IMR-90 (cell line): ENCODE measurements at regions not wholly inside any gene's neighbourhood (a gene's known extent, or its start where the extent isn't known, plus 50 kb on each side); places are given as distances from the start of the nearest gene placed in this dataset.

Source experiments
- ATAC-seq: fragments of 200-7000 bp; cut with Tn5 transposase; 2 replicates; pipeline ENCODE4 v1.9.1; 2020; ENCODE audit warnings: low read depth, mild to moderate bottlenecking, moderate library complexity
- BruUV-seq: library from RNA; stranded (reverse); fragments of 400-500 nt; replicated peaks from 2 replicates; lab custom pipeline; 2021; lab: Mats Ljungman, UMichigan
- CTCF ChIA-PET: fragments of 300-600 bp; formaldehyde crosslinking; extraction: SDS; loops from one replicate; lab custom pipeline; 2021; ENCODE audit warnings: antibody characterized with exemption; lab: Yijun Ruan, JAX
- POLR2A ChIA-PET: fragments of 300-600 bp; sonication (Branson Sonifier 250); formaldehyde crosslinking; loops from one replicate; lab custom pipeline; 2022; ENCODE audit warnings: antibody characterized with exemption; ENCODE audit not compliant: unreplicated experiment; lab: Charles Lee
- DNase-seq: peaks from one replicate; pipeline ENCODE4 v3.0.0; 2013
- H2AFZ ChIP-seq: replicated peaks from 2 replicates; pipeline ENCODE3; 2013; ENCODE audit warnings: low read length, mild to moderate bottlenecking; ENCODE audit not compliant: poor library complexity
- H2AK5ac ChIP-seq: 2 replicates; pipeline ENCODE4 v1.6.1; 2013; ENCODE audit warnings: low read depth, low read length, inconsistent platforms
- H2AK9ac ChIP-seq: replicated peaks from 2 replicates; pipeline ENCODE3; 2013; ENCODE audit warnings: mild to moderate bottlenecking, low read depth, low read length, moderate library complexity; ENCODE audit not compliant: poor library complexity
- H2BK120ac ChIP-seq: 2 replicates; pipeline ENCODE4 v1.6.1; 2013; ENCODE audit warnings: low read depth, low read length, inconsistent platforms
- H2BK15ac ChIP-seq: 3 replicates; pipeline ENCODE4 v1.6.1; 2013; ENCODE audit warnings: low read depth, low read length, inconsistent platforms
- H2BK20ac ChIP-seq: 2 replicates; pipeline ENCODE4 v1.6.1; 2013; ENCODE audit warnings: low read depth, mild to moderate bottlenecking, inconsistent platforms, low read length, moderate library complexity
- H2BK5ac ChIP-seq: 2 replicates; pipeline ENCODE4 v1.6.1; 2013; ENCODE audit warnings: mild to moderate bottlenecking, low read depth, low read length, inconsistent platforms; ENCODE audit not compliant: poor library complexity, severe bottlenecking
- H3K14ac ChIP-seq: replicated peaks from 2 replicates; pipeline ENCODE4 v1.6.1; 2013; ENCODE audit warnings: low read depth, low read length, inconsistent platforms
- H3K18ac ChIP-seq: 2 replicates; pipeline ENCODE4 v1.6.1; 2013; ENCODE audit warnings: low read depth, low read length, control low read depth
- H3K23ac ChIP-seq: 2 replicates; pipeline ENCODE4 v1.6.1; 2013; ENCODE audit warnings: low read depth, low read length, inconsistent platforms
- H3K27ac ChIP-seq: 2 replicates; pipeline ENCODE4 v1.5.1; 2013; ENCODE audit warnings: mild to moderate bottlenecking, control low read depth, low read length; ENCODE audit not compliant: insufficient read depth
- H3K27me3 ChIP-seq: 2 replicates; pipeline ENCODE4 v1.6.1; 2013; ENCODE audit warnings: low read length; ENCODE audit not compliant: control insufficient read depth, insufficient read depth
- H3K36me3 ChIP-seq: 2 replicates; pipeline ENCODE4 v1.6.1; 2013; ENCODE audit warnings: low read length, mixed read lengths; ENCODE audit not compliant: control insufficient read depth, insufficient read depth
- H3K4ac ChIP-seq: 2 replicates; pipeline ENCODE4 v1.6.1; 2013; ENCODE audit warnings: low read depth, low read length, inconsistent platforms
- H3K4me1 ChIP-seq: 2 replicates; pipeline ENCODE4 v1.6.1; 2013; ENCODE audit warnings: low read length, mixed read lengths; ENCODE audit not compliant: control insufficient read depth, insufficient read depth
- H3K4me2 ChIP-seq: 2 replicates; pipeline ENCODE4 v1.6.1; 2013; ENCODE audit warnings: low read depth, mild to moderate bottlenecking, control low read depth, low read length, moderate library complexity
- H3K4me3 ChIP-seq: 2 replicates; pipeline ENCODE4 v1.5.1; 2013; ENCODE audit warnings: low read depth, mild to moderate bottlenecking, control low read depth, low read length, moderate library complexity; ENCODE audit not compliant: insufficient read depth
- H3K56ac ChIP-seq: 2 replicates; pipeline ENCODE4 v1.6.1; 2013; ENCODE audit warnings: low read length, inconsistent platforms; ENCODE audit not compliant: insufficient read depth; ENCODE audit errors: extremely low read depth
- H3K79me1 ChIP-seq, 2 experiments: 2 replicates each; pipeline ENCODE4 v1.6.1; 2013; ENCODE audit warnings: low read length in 2 of 2, inconsistent platforms in 1 of 2, low read depth in 1 of 2
- H3K9ac ChIP-seq: 2 replicates; pipeline ENCODE4 v1.6.1; 2013; ENCODE audit warnings: low read depth, low read length, control low read depth
- H3K9me1 ChIP-seq: 2 replicates; pipeline ENCODE4 v1.6.1; 2013; ENCODE audit warnings: low read length, inconsistent platforms; ENCODE audit not compliant: insufficient read depth
- H3K9me3 ChIP-seq: 2 replicates; pipeline ENCODE4 v1.6.1; 2013; ENCODE audit warnings: low read length; ENCODE audit not compliant: control insufficient read depth, insufficient read depth
- H4K20me1 ChIP-seq: 2 replicates; pipeline ENCODE4 v1.6.1; 2013; ENCODE audit warnings: low read length, inconsistent platforms; ENCODE audit not compliant: insufficient read depth
- H4K5ac ChIP-seq: 2 replicates; pipeline ENCODE4 v1.6.1; 2013; ENCODE audit warnings: mild to moderate bottlenecking, low read depth, low read length, control low read depth
- H4K8ac ChIP-seq, 2 experiments: 2 replicates each; pipeline ENCODE4 v1.6.1; 2013; ENCODE audit warnings: low read depth in 2 of 2, low read length in 2 of 2, control low read depth in 1 of 2, inconsistent platforms in 1 of 2
- H4K91ac ChIP-seq: 2 replicates; pipeline ENCODE4 v1.6.1; 2013; ENCODE audit warnings: low read depth, low read length, inconsistent platforms; ENCODE audit not compliant: insufficient read depth
- BHLHE40 ChIP-seq: fragments of 150-350 bp; IDR thresholded peaks from 2 replicates; pipeline ENCODE4 v1.6.1; 2016; ENCODE audit warnings: mild to moderate bottlenecking, low read depth, low read length
- CEBPB ChIP-seq: IDR thresholded peaks from 2 replicates; pipeline ENCODE4 v1.6.1; 2012; ENCODE audit warnings: low read depth, low read length, improper control_type of control experiment
- FOS ChIP-seq: fragments of 150-350 bp; IDR thresholded peaks from 2 replicates; pipeline ENCODE4 v1.6.1; 2016; ENCODE audit warnings: low read depth, low read length
- MAZ ChIP-seq: IDR thresholded peaks from 2 replicates; pipeline ENCODE4 v1.6.1; 2012; ENCODE audit warnings: low read depth, mild to moderate bottlenecking, low read length, improper control_type of control experiment, moderate library complexity, borderline replicate concordance
- MXI1 ChIP-seq: IDR thresholded peaks from 2 replicates; pipeline ENCODE4 v1.6.1; 2012; ENCODE audit warnings: low read depth, mild to moderate bottlenecking, low read length, moderate library complexity, borderline replicate concordance
- NFE2L2 ChIP-seq: fragments of 150-350 bp; IDR thresholded peaks from 2 replicates; pipeline ENCODE4 v1.6.1; 2016; ENCODE audit warnings: low read depth, mild to moderate bottlenecking, low read length
- POLR2A ChIP-seq: IDR thresholded peaks from 2 replicates; pipeline ENCODE4 v1.6.1; 2012; ENCODE audit warnings: mild to moderate bottlenecking, low read depth, low read length
- RAD21 ChIP-seq: IDR thresholded peaks from 2 replicates; pipeline ENCODE4 v1.6.1; 2012; ENCODE audit warnings: low read length, improper control_type of control experiment
- SMC3 ChIP-seq: fragments of 150-350 bp; IDR thresholded peaks from 2 replicates; pipeline ENCODE4 v1.6.1; 2016; ENCODE audit warnings: low read depth, mild to moderate bottlenecking, antibody characterized with exemption, low read length, moderate library complexity
- WGBS, 2 experiments: methylation state at CpG; one replicate each; pipeline versions ENCODE4 v1.1.5 to v1.1.7; 2013; ENCODE audit warnings: missing lambda C conversion rate in 2 of 2; ENCODE audit not compliant: insufficient read length in 1 of 2; ENCODE audit errors: extremely low coverage in 2 of 2; 5-methylcytosine and 5-hydroxymethylcytosine counted together
- dilution Hi-C: fragments of 300-500 bp; cut with HindIII; formaldehyde crosslinking; loops from one replicate; pipeline ENCODE4 v1.14.3; 2018; ENCODE audit warnings: low sequenced_read_pairs; ENCODE audit not compliant: unreplicated experiment
- in situ Hi-C: fragments of 300-500 bp; cut with MboI; formaldehyde crosslinking; loops from 3 replicates; pipeline ENCODE4 v1.14.3; 2019; ENCODE audit warnings: low sequenced_read_pairs, inconsistent platforms, mixed read lengths
- intact Hi-C: fragments of 100-400 bp; cut with micrococcal nuclease; formaldehyde crosslinking; loops from 2 replicates; pipeline ENCODE4 v1.10.0; 2022
- TF ChIP-seq, protein P1 (sequence below): conservative IDR thresholded peaks from 2 replicates; pipeline ENCODE4 v1.5.1; 2012; ENCODE audit warnings: mild to moderate bottlenecking, low read depth, low read length, improper control_type of control experiment

DNA sequence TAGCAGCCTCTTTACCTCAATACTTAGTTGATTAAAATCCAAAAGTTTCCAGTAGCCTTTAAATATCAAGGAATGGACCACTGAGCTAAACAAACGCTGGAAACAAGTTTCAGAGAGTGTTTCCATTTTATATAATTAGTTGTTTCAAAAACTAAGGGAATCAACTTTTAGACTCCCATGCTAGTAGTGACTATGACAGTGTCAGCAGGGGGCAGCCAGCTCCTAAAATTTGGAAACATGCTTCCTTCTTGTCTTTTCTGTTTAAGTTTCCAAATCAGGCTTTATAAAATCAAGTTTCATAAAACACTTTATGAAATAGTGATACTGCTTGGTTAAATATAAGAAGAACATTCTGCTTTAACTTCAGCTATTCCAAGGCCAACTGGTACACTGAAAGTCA is 138.2 kb upstream of the TMEM229A start:
- no peak for TF ChIP-seq CEBPB
- TF ChIP-seq, protein P1, sequence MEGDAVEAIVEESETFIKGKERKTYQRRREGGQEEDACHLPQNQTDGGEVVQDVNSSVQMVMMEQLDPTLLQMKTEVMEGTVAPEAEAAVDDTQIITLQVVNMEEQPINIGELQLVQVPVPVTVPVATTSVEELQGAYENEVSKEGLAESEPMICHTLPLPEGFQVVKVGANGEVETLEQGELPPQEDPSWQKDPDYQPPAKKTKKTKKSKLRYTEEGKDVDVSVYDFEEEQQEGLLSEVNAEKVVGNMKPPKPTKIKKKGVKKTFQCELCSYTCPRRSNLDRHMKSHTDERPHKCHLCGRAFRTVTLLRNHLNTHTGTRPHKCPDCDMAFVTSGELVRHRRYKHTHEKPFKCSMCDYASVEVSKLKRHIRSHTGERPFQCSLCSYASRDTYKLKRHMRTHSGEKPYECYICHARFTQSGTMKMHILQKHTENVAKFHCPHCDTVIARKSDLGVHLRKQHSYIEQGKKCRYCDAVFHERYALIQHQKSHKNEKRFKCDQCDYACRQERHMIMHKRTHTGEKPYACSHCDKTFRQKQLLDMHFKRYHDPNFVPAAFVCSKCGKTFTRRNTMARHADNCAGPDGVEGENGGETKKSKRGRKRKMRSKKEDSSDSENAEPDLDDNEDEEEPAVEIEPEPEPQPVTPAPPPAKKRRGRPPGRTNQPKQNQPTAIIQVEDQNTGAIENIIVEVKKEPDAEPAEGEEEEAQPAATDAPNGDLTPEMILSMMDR: peak; percentile 79
- TF ChIP-seq MXI1: no peak
- TF ChIP-seq BHLHE40: no peak
- peak; percentile 80 for TF ChIP-seq RAD21
- TF ChIP-seq POLR2A: no peak
- TF ChIP-seq NFE2L2: no peak
- no peak for TF ChIP-seq MAZ
- TF ChIP-seq SMC3: peak; percentile 96
- TF ChIP-seq FOS: no peak
- Histone ChIP-seq H2AK5ac (no peak overlapping the region), H3K36me3 (no peaks in the 10 kb centered on the region), H4K20me1 (no peaks in the 10 kb centered on the region), H3K4me3 (no peak overlapping the region), H3K9ac (no peak overlapping the region), H3K56ac (no peak overlapping the region; the same call in 1 of the 2 replicates), H2BK20ac (peak overlapping the region; percentile 76; the same call in 1 of the 2 replicates), H2BK15ac (peak overlapping the region; percentile 50; the same call in 1 of the 3 replicates), H3K79me1 (no peaks in the 10 kb centered on the region), H3K27ac (peak overlapping the region; percentile 55; the same call in 1 of the 2 replicates), H4K91ac (no peak overlapping the region; the same call in 1 of the 2 replicates), H3K4me2 (no peak overlapping the region), H3K9me3 (no peaks in the 10 kb centered on the region; the same call in 1 of the 2 replicates), H3K23ac (no peak overlapping the region), H3K4me1 (peaks cover 2% of the 10 kb centered on the region; the same call in 1 of the 2 replicates), H3K14ac (peak overlapping the region; percentile 29; the same call in 1 of the 2 replicates), H2BK5ac (peak overlapping the region; percentile 21), H3K18ac (peak overlapping the region; percentile 73; the same call in 1 of the 2 replicates), H2AK9ac (no peak overlapping the region), H2AFZ (no peak overlapping the region), H3K9me1 (no peaks in the 10 kb centered on the region), H4K8ac (peak overlapping the region in 1 of 2 experiments; percentile 53; a peak in 1 of 4 replicates), H3K4ac (peak overlapping the region; percentile 41), H4K5ac (peak overlapping the region; percentile 67), H3K27me3 (no peaks in the 10 kb centered on the region), H2BK120ac (peak overlapping the region; percentile 78)
- intact Hi-C loops (loop anchor here (1.0 to 10.0 kb wide), 4 partner anchors 288 to 614 kb away; partner anchors contain the start of gene GPR37), in situ Hi-C loops (no loop called here), dilution Hi-C loops (loop anchor here (25.0 kb wide), 1 partner anchor 641 kb away; no protein-coding TSS in a partner anchor)
- ChIA-PET POLR2A (no interaction called here), CTCF (interaction anchor here (0.6 to 2.0 kb wide), 9 partner anchors 9 to 835 kb away, joined by 3 to 11 read pairs (median 4); partner anchors contain the start of gene GPR37)
- BruUV-seq: no TSS peak
- DNase-seq (peak; percentile 62), ATAC-seq (peak; percentile 77)
- WGBS, 2 experiments: no CpG with 5 or more reads among the region's 1 CpG
